Psoas muscle (tissue), 7 donors: ENCODE measurements at regions not wholly inside any gene's neighbourhood (a gene's known extent, or its start where the extent isn't known, plus 50 kb on each side); places are given as distances from the start of the nearest gene placed in this dataset.

Experiments
- ATAC-seq, 4 donors: fragments of 200-7000 bp; cut with Tn5 transposase; one replicate each; pipeline ENCODE4 v1.9.1; 2020; ENCODE audit warnings: moderate library complexity in 3 of 4, mild to moderate bottlenecking in 2 of 4
- DNase-seq, 2 donors: peaks; one replicate each; pipeline ENCODE4 v3.0.0-alpha.2; 2020
- H3K27ac ChIP-seq: fragments of 200-600 bp; one replicate; pipeline ENCODE4 v1.8.0; 2022
- H3K27me3 ChIP-seq, 3 donors: fragments of 200-600 bp in 1 of 3; one replicate each; pipeline versions ENCODE4 v1.6.1 to v1.8.0; 2013 to 2022; ENCODE audit warnings: low read length in 2 of 3, mild to moderate bottlenecking in 2 of 3, moderate library complexity in 1 of 3; ENCODE audit not compliant: insufficient read depth in 3 of 3
- H3K36me3 ChIP-seq, 2 donors: fragments of 200-600 bp in 1 of 2; one replicate each; pipeline versions ENCODE4 v1.6.1 to v1.8.0; 2013 to 2022; ENCODE audit warnings: low read depth in 1 of 2, mild to moderate bottlenecking in 1 of 2, moderate library complexity in 1 of 2; ENCODE audit not compliant: insufficient read depth in 1 of 2
- H3K4me1 ChIP-seq: fragments of 200-600 bp; one replicate; pipeline ENCODE4 v1.8.0; 2022
- H3K4me3 ChIP-seq: fragments of 200-600 bp; one replicate; pipeline ENCODE4 v1.8.0; 2022; ENCODE audit warnings: mild to moderate bottlenecking
- H3K9me3 ChIP-seq: fragments of 200-600 bp; one replicate; pipeline ENCODE4 v1.8.0; 2022
- WGBS, 3 donors: extraction: QIAGEN DNeasy Blood & Tissue Kit; methylation state at CpG; one replicate each; pipeline versions ENCODE4 v1.1.6 to v1.1.7; 2013; 5-methylcytosine and 5-hydroxymethylcytosine counted together
- intact Hi-C, 2 donors: fragments of 100-400 bp; cut with DNase I; formaldehyde crosslinking; loops; one replicate each; pipeline versions ENCODE4 v1.11.0 to v1.14.2; 2022
- TF ChIP-seq, protein P1 (sequence below): fragments of 200-600 bp; IDR thresholded peaks from one replicate; pipeline ENCODE4 v1.8.0; 2022; ENCODE audit warnings: antibody characterized with exemption
- donor health status: healthy with polysubstance abuse.
- donor health status: DM: no; HTN: no; CAD: no; lungs with moderate emphysema.
- donor health status: Bipolar disorder and iron deficiency.
- donor health status: healthy.
- donor health status: DM: yes; HTN: yes; CAD: no.
- donor health status: DM: no; HTN: no; CAD: no.
- donor health status: DM: yes; HTN: yes; CAD: no.

DNA sequence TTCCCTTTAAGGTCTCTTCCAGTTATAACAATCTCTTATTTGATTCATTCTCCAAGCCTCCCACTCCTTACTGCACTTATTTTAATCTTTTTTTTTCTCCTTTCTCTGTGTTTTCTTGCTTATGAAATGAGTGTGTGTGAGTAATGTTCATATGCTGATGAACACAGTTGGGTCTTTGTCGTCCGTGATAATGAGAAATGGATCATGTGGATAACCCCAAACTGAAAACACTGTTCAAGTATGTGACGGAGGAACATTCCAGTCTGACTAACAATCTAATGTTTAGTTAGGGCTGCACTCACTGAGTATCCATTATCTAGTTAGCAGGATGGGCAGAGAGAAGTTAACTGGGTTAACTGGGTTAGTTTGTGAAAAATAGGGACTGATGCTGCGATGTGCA lies 253.1 kb upstream of the DUSP10 start:
- 62 to 73% (median 67%) methylated on average over 4 of the region's 4 CpGs for WGBS, 3 donors
- no peak for ATAC-seq

DNA sequence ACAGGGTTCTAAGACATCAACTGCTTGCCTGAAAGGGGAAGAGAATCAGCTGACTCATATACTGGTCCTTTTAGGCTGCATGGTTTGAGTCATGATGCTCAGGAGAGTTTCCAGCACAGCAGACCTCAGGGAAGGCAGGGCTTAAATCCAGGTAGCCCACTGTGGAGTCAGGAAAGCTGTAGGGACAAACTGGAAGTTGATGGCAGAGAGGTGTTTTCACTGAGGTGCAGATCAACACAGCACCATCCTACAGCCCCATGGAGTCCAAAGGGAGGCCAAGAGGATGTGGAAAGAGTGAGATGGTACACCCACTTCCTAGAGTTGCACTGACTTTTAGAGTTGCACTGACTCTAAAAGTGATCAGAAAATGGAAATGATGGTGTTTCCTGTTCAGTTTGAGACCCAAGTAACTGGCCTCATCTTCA lies 252.4 kb upstream of the DUSP10 start:
- H3K4me1 ChIP-seq, result no peaks in the 10 kb centered on the region
- H3K4me3 ChIP-seq, result no peak overlapping the region
- intact Hi-C loops, result loop anchor here in 1 of 2 donors (10.0 kb wide), 2 partner anchors 159 to 461 kb away; no protein-coding TSS in a partner anchor
- no peaks in the 10 kb centered on the region for H3K27me3 ChIP-seq
- no peak for ATAC-seq
- H3K9me3 ChIP-seq, result no peaks in the 10 kb centered on the region
- TF ChIP-seq, protein P1, sequence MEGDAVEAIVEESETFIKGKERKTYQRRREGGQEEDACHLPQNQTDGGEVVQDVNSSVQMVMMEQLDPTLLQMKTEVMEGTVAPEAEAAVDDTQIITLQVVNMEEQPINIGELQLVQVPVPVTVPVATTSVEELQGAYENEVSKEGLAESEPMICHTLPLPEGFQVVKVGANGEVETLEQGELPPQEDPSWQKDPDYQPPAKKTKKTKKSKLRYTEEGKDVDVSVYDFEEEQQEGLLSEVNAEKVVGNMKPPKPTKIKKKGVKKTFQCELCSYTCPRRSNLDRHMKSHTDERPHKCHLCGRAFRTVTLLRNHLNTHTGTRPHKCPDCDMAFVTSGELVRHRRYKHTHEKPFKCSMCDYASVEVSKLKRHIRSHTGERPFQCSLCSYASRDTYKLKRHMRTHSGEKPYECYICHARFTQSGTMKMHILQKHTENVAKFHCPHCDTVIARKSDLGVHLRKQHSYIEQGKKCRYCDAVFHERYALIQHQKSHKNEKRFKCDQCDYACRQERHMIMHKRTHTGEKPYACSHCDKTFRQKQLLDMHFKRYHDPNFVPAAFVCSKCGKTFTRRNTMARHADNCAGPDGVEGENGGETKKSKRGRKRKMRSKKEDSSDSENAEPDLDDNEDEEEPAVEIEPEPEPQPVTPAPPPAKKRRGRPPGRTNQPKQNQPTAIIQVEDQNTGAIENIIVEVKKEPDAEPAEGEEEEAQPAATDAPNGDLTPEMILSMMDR, result no peak
- H3K36me3 ChIP-seq, result no peaks in the 10 kb centered on the region
- no peak for DNase-seq
- H3K27ac ChIP-seq, result no peak overlapping the region

More for the DNA sequence above, 253.1 kb upstream of the DUSP10 start:
- H3K9me3 ChIP-seq, result no peaks in the 10 kb centered on the region
- H3K36me3 ChIP-seq, result no peaks in the 10 kb centered on the region
- intact Hi-C loops, result loop anchor here in 1 of 2 donors (10.0 kb wide), 2 partner anchors 160 to 460 kb away; no protein-coding TSS in a partner anchor
- no peaks in the 10 kb centered on the region for H3K4me1 ChIP-seq
- no peak overlapping the region for H3K27ac ChIP-seq
- H3K4me3 ChIP-seq, result no peak overlapping the region
- TF ChIP-seq, protein P1, result no peak
- H3K27me3 ChIP-seq, result no peaks in the 10 kb centered on the region
- DNase-seq, result no peak

DNA sequence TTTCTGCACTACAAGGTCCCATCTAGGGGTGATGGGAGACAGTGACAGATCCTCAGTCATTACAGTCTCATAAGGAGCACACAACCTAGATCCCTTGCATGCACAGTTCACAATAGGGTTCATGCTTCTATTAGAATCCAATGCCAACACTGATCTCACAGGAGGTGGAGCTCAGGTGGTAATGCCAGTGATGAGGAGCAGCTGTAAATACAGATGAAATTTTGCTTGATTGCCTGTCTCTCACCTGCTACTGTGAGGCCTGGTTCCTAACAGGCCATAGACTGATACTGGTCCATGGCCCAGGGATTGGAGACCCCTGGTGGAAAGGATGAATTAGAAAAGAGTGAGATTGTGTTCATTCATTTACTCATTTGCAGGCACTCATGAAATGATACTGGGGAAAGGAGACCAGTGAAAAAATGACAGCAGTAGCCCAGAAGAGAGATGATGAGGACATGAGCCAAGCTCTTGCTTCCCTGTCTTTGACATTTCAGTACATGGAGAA lies 251.6 kb upstream of the DUSP10 start:
- ATAC-seq (no peak), DNase-seq (no peak)
- intact Hi-C loops, result loop anchor here in 1 of 2 donors (10.0 kb wide), 2 partner anchors 159 to 461 kb away; no protein-coding TSS in a partner anchor
- Histone ChIP-seq H3K36me3 (no peaks in the 10 kb centered on the region), H3K4me1 (no peaks in the 10 kb centered on the region), H3K27me3 (no peaks in the 10 kb centered on the region), H3K9me3 (no peaks in the 10 kb centered on the region), H3K27ac (no peak overlapping the region), H3K4me3 (no peak overlapping the region)
- TF ChIP-seq, protein P1, result no peak

DNA sequence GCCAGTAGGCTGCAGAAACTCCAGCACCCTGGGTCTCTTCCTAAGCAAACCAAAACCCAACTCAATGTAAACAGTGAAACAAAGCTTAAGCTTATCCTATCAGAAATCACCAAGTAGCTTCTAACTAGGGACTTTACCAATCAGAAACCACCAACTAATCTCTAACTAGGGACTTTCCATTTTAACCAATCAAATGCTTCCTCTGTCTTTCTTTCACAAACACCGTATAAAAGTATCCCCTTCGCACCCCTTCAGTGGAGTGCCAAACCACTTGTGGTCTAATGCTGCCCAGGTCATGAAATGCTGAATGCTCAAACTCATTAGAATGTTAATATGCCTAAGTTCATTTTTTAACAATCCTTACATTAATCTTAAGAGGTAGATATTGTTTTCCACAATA lies 250.5 kb upstream of the DUSP10 start:
- TF ChIP-seq, protein P1, result no peak
- intact Hi-C loops, result loop anchor here in 1 of 2 donors (10.0 kb wide), 2 partner anchors 158 to 462 kb away; no protein-coding TSS in a partner anchor
- H3K36me3 ChIP-seq, result no peaks in the 10 kb centered on the region
- no peak overlapping the region for H3K4me3 ChIP-seq
- no peaks in the 10 kb centered on the region for H3K9me3 ChIP-seq
- ATAC-seq, result no peak
- no peaks in the 10 kb centered on the region for H3K4me1 ChIP-seq
- H3K27ac ChIP-seq, result no peak overlapping the region
- no peaks in the 10 kb centered on the region for H3K27me3 ChIP-seq
- 90 to 92% (median 90%) methylated on average over 2 of the region's 2 CpGs for WGBS, 3 donors
- no peak for DNase-seq

DNA sequence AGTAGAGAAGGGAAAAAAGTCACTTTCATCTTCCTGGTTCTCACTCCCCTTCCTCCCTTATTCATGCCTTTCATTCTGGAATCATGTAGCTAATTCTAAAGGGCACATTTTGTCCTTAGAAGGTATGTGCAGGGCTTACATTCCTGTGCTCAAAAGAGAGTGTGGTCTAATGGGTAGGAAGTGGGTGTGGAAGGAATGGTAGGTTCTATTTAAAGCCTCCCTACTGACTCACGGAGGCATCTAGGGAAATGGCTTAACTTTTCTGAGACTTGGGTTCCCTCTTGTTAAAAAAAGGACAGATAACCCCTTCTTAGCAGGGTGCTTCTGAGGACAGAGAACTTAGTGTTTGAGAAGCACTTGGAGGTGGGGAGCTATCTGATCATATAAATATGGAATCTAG lies 249.3 kb upstream of the DUSP10 start:
- 14 to 50% (median 23%) methylated on average over 1 of the region's 1 CpG for WGBS, 3 donors
- intact Hi-C loops, result loop anchor here in 1 of 2 donors (10.0 kb wide), 2 partner anchors 156 to 464 kb away; no protein-coding TSS in a partner anchor
- no peak overlapping the region for H3K27ac ChIP-seq
- H3K27me3 ChIP-seq, result no peaks in the 10 kb centered on the region
- TF ChIP-seq, protein P1, result no peak
- H3K4me3 ChIP-seq, result no peak overlapping the region
- ATAC-seq, result peak in 2 of 4 donors; percentile 43 to 68
- H3K4me1 ChIP-seq, result no peaks in the 10 kb centered on the region
- no peak for DNase-seq
- no peaks in the 10 kb centered on the region for H3K36me3 ChIP-seq
- no peaks in the 10 kb centered on the region for H3K9me3 ChIP-seq
